ENCODE measurements at regions not wholly inside any gene's neighbourhood (a gene's known extent, or its start where the extent isn't known, plus 50 kb on each side); places are given as distances from the start of the nearest gene placed in this dataset.

GRCh38 chr18:76149284-76149683 is 345.8 kb downstream of the ZNF516 start:
- 94% methylated on average over 4 of the region's 4 CpGs for WGBS
- DNase-seq (ENCODE audit: extremely low spot score) = no peak
- no peak overlapping the region for H3K27ac ChIP-seq (ENCODE audit: low read depth)
- H3K4me3 ChIP-seq (ENCODE audit: low read depth, low read length) = no peak overlapping the region
- no peaks in the 10 kb centered on the region for H3K4me1 ChIP-seq (ENCODE audit: insufficient read depth)
- no peaks in the 10 kb centered on the region for H3K36me3 ChIP-seq (ENCODE audit: insufficient read depth)

DNA sequence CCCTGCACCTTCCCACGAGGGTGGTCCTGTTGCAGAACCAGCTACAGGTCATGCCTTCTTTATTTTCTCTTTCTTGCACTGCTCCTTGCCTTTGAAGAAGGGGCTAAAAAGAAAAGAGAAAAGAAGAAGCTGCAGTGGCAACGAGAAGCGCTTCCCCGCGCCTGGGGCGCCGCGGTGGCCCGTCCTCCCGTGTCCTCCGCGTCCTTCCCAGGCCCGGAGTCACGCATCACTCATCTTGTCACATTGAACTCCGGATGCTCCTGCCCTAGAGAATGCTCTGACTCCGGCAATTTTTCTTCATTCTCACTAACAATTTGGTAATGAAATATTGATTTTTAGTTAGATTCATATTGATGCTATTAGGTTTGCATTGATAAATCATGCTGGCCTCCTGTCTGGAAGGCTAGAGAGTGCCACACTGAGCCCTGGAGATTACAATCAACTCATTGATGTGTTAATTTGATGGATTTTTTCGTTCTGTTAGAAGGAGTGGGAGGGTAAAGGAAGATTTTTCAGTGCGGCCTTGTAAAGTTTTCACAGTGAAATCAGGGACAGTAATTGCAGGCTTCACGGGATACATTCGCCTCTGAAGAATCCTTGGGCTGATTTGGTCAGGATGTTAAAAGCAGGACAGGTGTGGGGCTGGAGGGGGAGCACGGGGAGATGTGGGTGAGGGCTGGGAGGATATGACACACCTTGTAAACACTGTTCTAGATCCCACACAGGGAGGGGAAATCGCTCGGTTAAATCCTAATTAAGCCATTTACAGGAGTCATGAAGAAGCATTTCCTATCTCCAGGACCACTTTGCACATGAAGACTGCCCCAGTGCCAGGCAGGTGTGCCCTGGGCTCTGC is 349.3 kb downstream of the ZNF516 start:
- WGBS = 85% methylated on average over 23 of the region's 23 CpGs
- H3K36me3 ChIP-seq (ENCODE audit: insufficient read depth) = no peaks in the 10 kb centered on the region
- no peak overlapping the region for H3K4me3 ChIP-seq (ENCODE audit: low read depth, low read length)
- no peaks in the 10 kb centered on the region for H3K4me1 ChIP-seq (ENCODE audit: insufficient read depth)
- no peak for DNase-seq (ENCODE audit: extremely low spot score)
- no peak overlapping the region for H3K27ac ChIP-seq (ENCODE audit: low read depth)

GRCh38 chr18:76144844-76145243 is 350.2 kb downstream of the ZNF516 start:
- DNase-seq (ENCODE audit: extremely low spot score) = no peak
- Histone ChIP-seq H3K4me3 (ENCODE audit: low read depth, low read length) (no peak overlapping the region), H3K4me1 (ENCODE audit: insufficient read depth) (no peaks in the 10 kb centered on the region), H3K27ac (ENCODE audit: low read depth) (no peak overlapping the region), H3K36me3 (ENCODE audit: insufficient read depth) (no peaks in the 10 kb centered on the region)
- 87% methylated on average over 18 of the region's 18 CpGs for WGBS

DNA sequence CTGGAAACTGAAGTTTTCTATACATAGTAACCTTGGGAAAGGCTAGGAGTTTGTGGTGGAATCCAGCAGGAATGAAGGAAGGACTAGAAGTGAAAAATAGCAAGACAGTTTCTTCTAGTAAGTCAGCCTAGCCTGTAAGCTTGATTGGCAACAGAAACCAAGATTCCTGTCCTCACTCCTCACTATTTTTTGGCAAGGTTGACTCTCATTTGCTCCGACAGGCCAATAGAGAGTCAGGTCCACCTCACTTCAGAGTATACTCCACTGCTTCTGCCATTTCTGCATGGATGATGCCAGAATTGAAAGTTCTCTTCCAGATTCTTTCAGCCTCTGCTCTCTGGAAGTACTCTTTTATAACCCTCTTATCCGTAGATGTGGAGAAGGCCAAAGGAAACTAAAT is 352.4 kb downstream of the ZNF516 start:
- Histone ChIP-seq H3K36me3 (ENCODE audit: insufficient read depth) (no peaks in the 10 kb centered on the region), H3K4me1 (ENCODE audit: insufficient read depth) (no peaks in the 10 kb centered on the region), H3K27ac (ENCODE audit: low read depth) (no peak overlapping the region), H3K4me3 (ENCODE audit: low read depth, low read length) (no peak overlapping the region)
- 62% methylated on average over 2 of the region's 2 CpGs for WGBS
- DNase-seq (ENCODE audit: extremely low spot score) = no peak

GRCh38 chr18:76139844-76140243 is 355.2 kb downstream of the ZNF516 start:
- H3K4me3 ChIP-seq (ENCODE audit: low read depth, low read length) = no peak overlapping the region
- no peak for DNase-seq (ENCODE audit: extremely low spot score)
- H3K36me3 ChIP-seq (ENCODE audit: insufficient read depth) = no peaks in the 10 kb centered on the region
- H3K27ac ChIP-seq (ENCODE audit: low read depth) = no peak overlapping the region
- H3K4me1 ChIP-seq (ENCODE audit: insufficient read depth) = no peaks in the 10 kb centered on the region
- 98% methylated on average over 1 of the region's 1 CpG for WGBS

DNA sequence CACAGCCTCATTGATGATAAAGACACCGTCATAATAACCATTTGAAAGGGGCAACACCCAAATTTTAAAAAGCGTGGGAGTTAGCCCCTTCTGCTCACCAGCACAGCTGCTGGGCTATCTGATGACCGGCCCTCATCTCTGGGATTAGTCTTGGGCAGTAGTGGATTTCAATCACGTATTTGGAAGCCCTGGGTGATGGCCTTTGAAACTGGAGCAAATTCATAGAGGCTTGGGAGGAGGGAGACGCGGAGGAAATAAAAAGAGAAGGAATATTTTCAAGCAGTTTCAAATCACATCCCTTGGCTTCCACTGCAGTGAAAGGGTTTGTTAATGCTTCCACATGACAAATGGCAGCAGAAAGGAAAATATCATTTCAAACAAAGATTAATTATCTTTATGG is 357.8 kb downstream of the ZNF516 start:
- DNase-seq (ENCODE audit: extremely low spot score) = no peak
- 72% methylated on average over 6 of the region's 6 CpGs for WGBS
- Histone ChIP-seq H3K4me1 (ENCODE audit: insufficient read depth) (no peaks in the 10 kb centered on the region), H3K36me3 (ENCODE audit: insufficient read depth) (no peaks in the 10 kb centered on the region), H3K4me3 (ENCODE audit: low read depth, low read length) (no peak overlapping the region), H3K27ac (ENCODE audit: low read depth) (no peak overlapping the region)

DNA sequence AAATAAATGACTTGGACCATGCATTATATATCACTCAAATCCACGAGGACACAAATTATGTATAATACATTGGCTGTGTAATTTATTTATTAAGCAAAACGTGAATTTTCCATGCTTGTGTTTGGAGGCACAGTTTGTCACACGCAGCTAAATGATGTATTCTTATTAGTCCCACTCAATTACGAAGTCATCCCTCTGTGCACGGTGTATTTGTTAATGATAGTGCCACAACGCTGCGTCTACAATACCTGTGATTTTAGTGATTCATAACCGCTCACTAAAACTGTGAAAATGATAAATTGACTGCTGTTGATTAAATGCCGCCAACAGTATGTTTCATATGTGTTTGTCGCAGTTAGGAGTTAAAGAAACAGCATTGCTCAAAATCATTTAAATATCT is 358.3 kb downstream of the ZNF516 start:
- H3K4me1 ChIP-seq (ENCODE audit: insufficient read depth) = no peaks in the 10 kb centered on the region
- 92% methylated on average over 10 of the region's 10 CpGs for WGBS
- H3K36me3 ChIP-seq (ENCODE audit: insufficient read depth) = no peaks in the 10 kb centered on the region
- DNase-seq (ENCODE audit: extremely low spot score) = no peak
- H3K27ac ChIP-seq (ENCODE audit: low read depth) = no peak overlapping the region
- no peak overlapping the region for H3K4me3 ChIP-seq (ENCODE audit: low read depth, low read length)

- no peak for DNase-seq (ENCODE audit: extremely low spot score)
- Histone ChIP-seq H3K4me1 (ENCODE audit: insufficient read depth) (no peaks in the 10 kb centered on the region), H3K36me3 (ENCODE audit: insufficient read depth) (no peaks in the 10 kb centered on the region), H3K4me3 (ENCODE audit: low read depth, low read length) (no peak overlapping the region), H3K27ac (ENCODE audit: low read depth) (no peak overlapping the region)
- WGBS = 84% methylated on average over 1 of the region's 1 CpG
These were observed 360.4 kb downstream of the ZNF516 start for GRCh38 chr18:76134628-76135027.

- H3K4me1 ChIP-seq (ENCODE audit: insufficient read depth) = no peaks in the 10 kb centered on the region
- WGBS = 74% methylated on average over 1 of the region's 1 CpG
- H3K27ac ChIP-seq (ENCODE audit: low read depth) = no peak overlapping the region
- no peak for DNase-seq (ENCODE audit: extremely low spot score)
- H3K4me3 ChIP-seq (ENCODE audit: low read depth, low read length) = no peak overlapping the region
- no peaks in the 10 kb centered on the region for H3K36me3 ChIP-seq (ENCODE audit: insufficient read depth)
These were observed 361.2 kb downstream of the ZNF516 start for GRCh38 chr18:76133873-76134272.

DNA sequence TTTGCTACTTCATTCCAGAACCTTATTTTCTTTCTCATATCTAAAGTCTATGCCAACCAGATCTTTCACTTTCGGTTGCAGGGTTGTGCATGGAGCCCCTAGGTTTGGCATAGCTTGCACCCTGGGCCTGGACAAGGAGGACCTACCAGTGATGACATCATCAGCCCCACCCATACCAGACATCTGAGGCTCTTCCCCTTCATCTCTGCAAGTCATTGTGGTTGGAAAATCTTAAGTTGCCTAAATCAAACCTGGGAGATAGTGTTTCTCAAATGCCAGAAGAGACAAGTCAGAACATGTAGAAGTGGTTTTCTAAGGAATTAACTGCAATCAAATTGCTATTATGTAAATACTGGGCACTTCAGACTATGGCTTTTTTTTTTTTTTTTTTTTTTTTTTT is 363.3 kb downstream of the ZNF516 start:
- no peak for DNase-seq (ENCODE audit: extremely low spot score)
- H3K27ac ChIP-seq (ENCODE audit: low read depth) = no peak overlapping the region
- H3K4me1 ChIP-seq (ENCODE audit: insufficient read depth) = no peaks in the 10 kb centered on the region
- H3K36me3 ChIP-seq (ENCODE audit: insufficient read depth) = no peaks in the 10 kb centered on the region
- H3K4me3 ChIP-seq (ENCODE audit: low read depth, low read length) = no peak overlapping the region
- 97% methylated on average over 1 of the region's 1 CpG for WGBS

GRCh38 chr18:76130845-76131244 is 364.2 kb downstream of the ZNF516 start:
- no peak for DNase-seq (ENCODE audit: extremely low spot score)
- no peaks in the 10 kb centered on the region for H3K36me3 ChIP-seq (ENCODE audit: insufficient read depth)
- no peak overlapping the region for H3K27ac ChIP-seq (ENCODE audit: low read depth)
- H3K4me1 ChIP-seq (ENCODE audit: insufficient read depth) = no peaks in the 10 kb centered on the region
- no peak overlapping the region for H3K4me3 ChIP-seq (ENCODE audit: low read depth, low read length)
- 89% methylated on average over 13 of the region's 13 CpGs for WGBS

DNA sequence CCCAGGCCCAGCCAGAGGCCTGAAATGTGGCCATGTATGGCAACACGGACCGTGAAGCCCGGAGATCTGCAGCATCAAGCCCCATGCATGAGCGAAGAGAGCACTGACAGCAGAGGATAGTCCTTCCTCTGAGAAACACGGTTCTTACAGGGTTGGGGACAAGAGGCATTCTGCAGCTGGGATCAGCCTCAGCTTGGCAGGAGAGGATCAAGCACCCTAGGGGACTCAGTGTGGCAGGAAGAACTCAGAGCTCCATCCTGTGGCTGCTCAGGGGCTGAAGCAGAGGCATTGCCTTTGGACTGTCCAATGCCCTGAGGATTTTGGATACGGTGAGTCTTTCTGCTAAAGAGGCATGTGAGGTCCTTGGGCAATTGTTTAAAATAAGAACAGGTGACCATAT is 368.7 kb downstream of the ZNF516 start:
- Histone ChIP-seq H3K4me3 (ENCODE audit: low read depth, low read length) (no peak overlapping the region), H3K27ac (ENCODE audit: low read depth) (no peak overlapping the region), H3K36me3 (ENCODE audit: insufficient read depth) (no peaks in the 10 kb centered on the region), H3K4me1 (ENCODE audit: insufficient read depth) (no peaks in the 10 kb centered on the region)
- 73% methylated on average over 6 of the region's 6 CpGs for WGBS
- DNase-seq (ENCODE audit: extremely low spot score) = no peak

DNA sequence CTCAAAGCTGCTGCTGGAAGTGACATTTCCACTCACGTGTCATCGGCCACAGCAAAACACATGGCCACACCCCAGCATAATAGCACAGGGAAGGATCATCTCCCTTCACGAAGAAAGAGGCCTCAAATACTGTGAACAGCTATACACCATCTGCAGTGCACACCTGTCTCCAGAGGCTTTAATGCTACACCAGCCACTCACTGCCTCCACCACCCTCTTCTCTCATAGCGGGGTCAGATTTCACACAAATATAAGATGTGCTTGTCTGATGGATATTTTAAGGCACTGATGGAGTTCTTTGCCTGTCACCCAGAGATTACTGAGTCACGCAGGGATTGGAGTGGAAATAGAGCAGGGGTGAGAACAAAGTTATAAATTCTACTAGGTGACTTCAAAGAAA is 374.0 kb downstream of the ZNF516 start:
- Histone ChIP-seq H3K27ac (ENCODE audit: low read depth) (no peak overlapping the region), H3K4me1 (ENCODE audit: insufficient read depth) (no peaks in the 10 kb centered on the region), H3K4me3 (ENCODE audit: low read depth, low read length) (no peak overlapping the region), H3K36me3 (ENCODE audit: insufficient read depth) (no peaks in the 10 kb centered on the region)
- DNase-seq (ENCODE audit: extremely low spot score) = no peak
- WGBS = 84% methylated on average over 5 of the region's 5 CpGs

- 83% methylated on average over 14 of the region's 14 CpGs for WGBS
- Histone ChIP-seq H3K4me1 (ENCODE audit: insufficient read depth) (no peaks in the 10 kb centered on the region), H3K27ac (ENCODE audit: low read depth) (no peak overlapping the region), H3K36me3 (ENCODE audit: insufficient read depth) (no peaks in the 10 kb centered on the region), H3K4me3 (ENCODE audit: low read depth, low read length) (no peak overlapping the region)
- DNase-seq (ENCODE audit: extremely low spot score) = no peak
These were observed 379.5 kb downstream of the ZNF516 start for GRCh38 chr18:76115580-76115979.

DNA sequence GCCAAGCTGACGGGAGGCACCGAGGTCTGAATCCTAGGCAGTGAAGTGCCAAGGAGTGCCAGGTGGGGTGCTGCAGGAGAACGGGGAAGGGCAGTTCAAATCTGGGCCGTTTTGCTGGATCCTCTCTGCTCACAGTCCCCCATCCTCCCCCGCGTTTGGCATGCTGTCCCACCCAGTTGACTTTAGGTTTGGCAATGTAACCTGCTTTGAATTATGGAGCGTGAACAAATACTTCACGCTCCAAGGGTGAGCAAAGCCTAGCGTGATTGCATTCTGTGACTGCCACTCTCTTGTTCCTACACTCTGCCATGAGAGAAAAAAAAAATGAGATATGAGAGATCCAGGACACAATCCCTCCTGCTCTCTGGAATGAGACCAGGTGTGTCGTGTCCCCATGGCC is 381.9 kb downstream of the ZNF516 start:
- H3K4me1 ChIP-seq (ENCODE audit: insufficient read depth) = no peaks in the 10 kb centered on the region
- no peak overlapping the region for H3K27ac ChIP-seq (ENCODE audit: low read depth)
- no peaks in the 10 kb centered on the region for H3K36me3 ChIP-seq (ENCODE audit: insufficient read depth)
- H3K4me3 ChIP-seq (ENCODE audit: low read depth, low read length) = no peak overlapping the region
- WGBS = 92% methylated on average over 10 of the region's 10 CpGs
- DNase-seq (ENCODE audit: extremely low spot score) = no peak

All from urinary bladder (tissue), 3 donors.